ENCODE measurements at regions not wholly inside any gene's neighbourhood (a gene's known extent, or its start where the extent isn't known, plus 50 kb on each side); places are given as distances from the start of the nearest gene placed in this dataset.
A peak's percentile ranks its signal among the peaks of the same experiment; 100 is the strongest.

- no peak for DNase-seq (ENCODE audit: low read depth)
These were observed 239.1 kb downstream of the KLF12 start for GRCh38 chr13:73894995-73895571.

- no peak for DNase-seq (ENCODE audit: low read depth)
These were observed 240.4 kb downstream of the KLF12 start for GRCh38 chr13:73893833-73894232.

- peak; percentile 59 for DNase-seq (ENCODE audit: low read depth)
These were observed 242.4 kb downstream of the KLF12 start for GRCh38 chr13:73891805-73892204.

- DNase-seq (ENCODE audit: low read depth): no peak
These were observed 251.0 kb downstream of the KLF12 start for GRCh38 chr13:73883162-73883561.

- DNase-seq (ENCODE audit: low read depth): peak; percentile 50
These were observed 253.8 kb downstream of the KLF12 start for GRCh38 chr13:73880365-73880764.

GRCh38 chr13:73879346-73880015, 254.7 kb downstream of the KLF12 start:
- DNase-seq (ENCODE audit: low read depth): no peak

- no peak for DNase-seq (ENCODE audit: low read depth)
These were observed 256.8 kb downstream of the KLF12 start for GRCh38 chr13:73877399-73877798.

- no peak for DNase-seq (ENCODE audit: low read depth)
These were observed 257.9 kb downstream of the KLF12 start for GRCh38 chr13:73876323-73876722.

- DNase-seq (ENCODE audit: low read depth): no peak
These were observed 260.0 kb downstream of the KLF12 start for GRCh38 chr13:73873940-73874830.

GRCh38 chr13:73872397-73872796, 261.8 kb downstream of the KLF12 start:
- no peak for DNase-seq (ENCODE audit: low read depth)

- peak; percentile 32 for DNase-seq (ENCODE audit: low read depth)
These were observed 263.0 kb downstream of the KLF12 start for GRCh38 chr13:73870970-73871935.

GRCh38 chr13:73870036-73870741, 264.0 kb downstream of the KLF12 start:
- DNase-seq (ENCODE audit: low read depth): peak; percentile 51

GRCh38 chr13:73865027-73865426, 269.2 kb downstream of the KLF12 start:
- no peak for DNase-seq (ENCODE audit: low read depth)

- DNase-seq (ENCODE audit: low read depth): no peak
These were observed 273.1 kb downstream of the KLF12 start for GRCh38 chr13:73861136-73861535.

- DNase-seq (ENCODE audit: low read depth): no peak
These were observed 273.7 kb downstream of the KLF12 start for GRCh38 chr13:73860501-73860900.

GRCh38 chr13:73859841-73860240, 274.4 kb downstream of the KLF12 start:
- DNase-seq (ENCODE audit: low read depth): no peak

- DNase-seq (ENCODE audit: low read depth): no peak
These were observed 277.1 kb downstream of the KLF12 start for GRCh38 chr13:73857106-73857505.

GRCh38 chr13:73851104-73851503, 283.1 kb downstream of the KLF12 start:
- DNase-seq (ENCODE audit: low read depth): no peak

- DNase-seq (ENCODE audit: low read depth): no peak
These were observed 283.9 kb downstream of the KLF12 start for GRCh38 chr13:73850104-73850873.

- peak; percentile 57 for DNase-seq (ENCODE audit: low read depth)
These were observed 284.9 kb downstream of the KLF12 start for GRCh38 chr13:73849292-73849691.
